ENCODE measurements at regions not wholly inside any gene's neighbourhood (a gene's known extent, or its start where the extent isn't known, plus 50 kb on each side); places are given as distances from the start of the nearest gene placed in this dataset.

DNA sequence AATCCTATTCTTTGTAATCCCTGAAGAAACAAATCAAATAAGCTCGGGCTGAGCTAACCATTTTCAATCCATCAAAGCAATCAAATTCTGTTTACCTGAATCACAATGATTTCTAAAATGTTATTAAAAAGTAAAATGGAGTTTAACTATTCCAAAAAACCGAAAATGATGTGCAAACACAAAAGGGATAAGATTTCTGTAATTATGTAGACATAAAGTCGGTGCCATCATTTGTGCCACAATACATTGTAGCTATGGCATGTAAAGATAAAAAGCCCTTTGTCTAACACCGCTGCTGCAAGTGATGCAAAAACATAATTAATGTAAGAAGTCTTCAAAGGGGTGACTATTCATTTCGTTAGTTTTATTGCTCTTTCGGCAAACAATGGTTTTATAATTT lies 125.1 kb upstream of the FAM204A start:
- Mint-ChIP-seq H3K36me3 (ENCODE audit: low read depth) (no peaks in the 10 kb centered on the region), H3K4me1 (no peaks in the 10 kb centered on the region), H3K27ac (ENCODE audit: unreplicated experiment) (no peak overlapping the region), H3K4me3 (no peak overlapping the region), H3K9me3 (no peaks in the 10 kb centered on the region), H3K27me3 (ENCODE audit: low read depth) (peaks cover 66% of the 10 kb centered on the region)
- no peak for DNase-seq (ENCODE audit: low read depth, low spot score)
- TF ChIP-seq CTCF (conservative IDR thresholded peaks at IDR 0.05): no peak

GRCh38 chr10:118465300-118465874 lies 123.3 kb upstream of the FAM204A start:
- H3K27me3 Mint-ChIP-seq (ENCODE audit: low read depth): peaks cover 82% of the 10 kb centered on the region
- no peak overlapping the region for H3K4me3 Mint-ChIP-seq
- DNase-seq (ENCODE audit: low read depth, low spot score): no peak
- no peak overlapping the region for H3K27ac Mint-ChIP-seq (ENCODE audit: unreplicated experiment)
- no peaks in the 10 kb centered on the region for H3K4me1 Mint-ChIP-seq
- H3K9me3 Mint-ChIP-seq: no peaks in the 10 kb centered on the region
- TF ChIP-seq CTCF (conservative IDR thresholded peaks at IDR 0.05): no peak
- no peaks in the 10 kb centered on the region for H3K36me3 Mint-ChIP-seq (ENCODE audit: low read depth)

GRCh38 chr10:118463740-118464139 lies 121.6 kb upstream of the FAM204A start:
- DNase-seq (ENCODE audit: low read depth, low spot score): no peak
- no peak for TF ChIP-seq CTCF (conservative IDR thresholded peaks at IDR 0.05)
- H3K27ac Mint-ChIP-seq (ENCODE audit: unreplicated experiment): no peak overlapping the region
- H3K4me1 Mint-ChIP-seq: no peaks in the 10 kb centered on the region
- no peaks in the 10 kb centered on the region for H3K36me3 Mint-ChIP-seq (ENCODE audit: low read depth)
- H3K27me3 Mint-ChIP-seq (ENCODE audit: low read depth): peaks cover 82% of the 10 kb centered on the region
- H3K9me3 Mint-ChIP-seq: no peaks in the 10 kb centered on the region
- H3K4me3 Mint-ChIP-seq: no peak overlapping the region

GRCh38 chr10:118462401-118462800 lies 120.3 kb upstream of the FAM204A start:
- Mint-ChIP-seq H3K4me3 (no peak overlapping the region), H3K27me3 (ENCODE audit: low read depth) (peaks cover 71% of the 10 kb centered on the region)

GRCh38 chr10:118459642-118460193 lies 117.6 kb upstream of the FAM204A start:
- Mint-ChIP-seq H3K27ac (ENCODE audit: unreplicated experiment) (no peak overlapping the region), H3K36me3 (ENCODE audit: low read depth) (no peaks in the 10 kb centered on the region), H3K4me3 (no peak overlapping the region), H3K4me1 (no peaks in the 10 kb centered on the region), H3K27me3 (ENCODE audit: low read depth) (peaks cover 47% of the 10 kb centered on the region), H3K9me3 (no peaks in the 10 kb centered on the region)
- DNase-seq (ENCODE audit: low read depth, low spot score): peak; percentile 70
- peak; percentile 87 for TF ChIP-seq CTCF (conservative IDR thresholded peaks at IDR 0.05)

More at GRCh38 chr10:118462401-118462800, 120.3 kb upstream of the FAM204A start:
- Mint-ChIP-seq H3K9me3 (no peaks in the 10 kb centered on the region), H3K27ac (ENCODE audit: unreplicated experiment) (no peak overlapping the region), H3K36me3 (ENCODE audit: low read depth) (no peaks in the 10 kb centered on the region), H3K4me1 (no peaks in the 10 kb centered on the region)
- no peak for TF ChIP-seq CTCF (conservative IDR thresholded peaks at IDR 0.05)
- no peak for DNase-seq (ENCODE audit: low read depth, low spot score)
